HG02610 (cell line): ENCODE measurements at regions not wholly inside any gene's neighbourhood (a gene's known extent, or its start where the extent isn't known, plus 50 kb on each side); places are given as distances from the start of the nearest gene placed in this dataset.

ENCODE experiments used
- ATAC-seq: cut with Tn5 transposase; IDR thresholded peaks from one replicate; pipeline ENCODE4 v1.9.1; 2021; ENCODE audit warnings: mild to moderate bottlenecking, moderate library complexity; ENCODE audit not compliant: unreplicated experiment

DNA sequence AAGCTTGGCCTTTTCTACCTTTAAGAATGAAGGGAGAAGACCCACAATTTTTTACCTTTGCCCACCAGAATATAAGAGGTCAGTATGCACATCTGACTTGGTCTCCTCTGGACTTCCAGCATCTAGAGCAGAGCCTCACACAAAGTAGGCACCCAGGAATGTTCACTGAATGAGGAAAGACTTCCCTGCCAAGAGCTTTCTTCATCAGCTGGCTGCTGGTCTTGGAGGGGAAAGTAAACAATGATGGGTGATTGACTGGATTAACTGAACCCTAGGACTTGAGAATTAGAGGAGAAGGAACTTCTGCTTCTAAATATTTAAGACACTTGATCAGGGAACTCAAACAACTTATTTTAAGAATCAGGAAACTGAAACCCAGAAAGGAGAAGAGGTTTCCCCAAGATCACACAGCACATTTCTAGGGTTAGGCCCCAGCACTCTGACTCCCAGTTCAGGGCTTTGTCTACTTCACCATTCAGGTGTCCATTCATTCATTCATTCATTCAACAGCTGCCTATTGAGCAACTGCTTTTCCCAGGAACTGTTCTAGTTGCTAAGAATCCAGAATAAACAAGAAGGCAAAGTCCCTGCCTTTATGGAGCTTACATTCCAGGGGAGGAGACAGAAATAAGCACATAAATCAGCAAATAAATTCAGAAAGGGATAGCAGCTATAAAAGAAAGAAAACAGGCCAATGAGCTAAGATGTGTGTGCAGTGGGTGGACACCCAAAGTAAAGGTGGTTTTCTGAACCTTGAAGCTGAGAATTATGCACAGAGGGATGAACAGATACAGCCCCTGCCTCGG lies 216.9 kb upstream of the LRFN2 start:
- no peak for ATAC-seq

- no peak for ATAC-seq
Measured at GRCh38 chr6:40802481-40802880, 215.3 kb upstream of the LRFN2 start.

- ATAC-seq: no peak
Measured at GRCh38 chr6:40799296-40800140, 212.4 kb upstream of the LRFN2 start.

- no peak for ATAC-seq
Measured at GRCh38 chr6:40798069-40798770, 211.1 kb upstream of the LRFN2 start.

- ATAC-seq: no peak
Measured at GRCh38 chr6:40796260-40797221, 209.4 kb upstream of the LRFN2 start.

GRCh38 chr6:40794586-40794985 lies 207.4 kb upstream of the LRFN2 start:
- ATAC-seq: no peak

- no peak for ATAC-seq
Measured at GRCh38 chr6:40792183-40792582, 205.0 kb upstream of the LRFN2 start.

DNA sequence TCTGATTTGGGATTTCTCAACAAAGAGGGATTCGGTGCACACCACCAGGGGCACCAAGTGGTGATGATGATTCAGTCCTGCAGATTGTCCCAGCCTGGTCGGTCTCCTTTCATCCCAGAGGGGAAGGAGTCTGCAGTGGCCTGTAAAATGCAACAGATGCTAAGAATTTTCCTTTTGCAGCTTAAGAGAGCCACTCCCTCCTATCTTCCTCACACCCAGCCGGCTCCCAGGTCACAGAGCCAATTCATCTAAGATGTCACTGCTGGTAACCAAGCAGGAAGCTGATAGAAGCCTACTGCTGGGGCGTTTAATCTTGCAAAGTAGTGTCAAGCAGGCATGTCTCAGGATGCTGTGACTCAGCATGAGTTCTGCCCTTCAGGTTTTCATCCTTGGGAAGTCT lies 203.8 kb upstream of the LRFN2 start:
- no peak for ATAC-seq

- ATAC-seq: peak; percentile 85
Measured at GRCh38 chr6:40788661-40789655, 201.8 kb upstream of the LRFN2 start.

DNA sequence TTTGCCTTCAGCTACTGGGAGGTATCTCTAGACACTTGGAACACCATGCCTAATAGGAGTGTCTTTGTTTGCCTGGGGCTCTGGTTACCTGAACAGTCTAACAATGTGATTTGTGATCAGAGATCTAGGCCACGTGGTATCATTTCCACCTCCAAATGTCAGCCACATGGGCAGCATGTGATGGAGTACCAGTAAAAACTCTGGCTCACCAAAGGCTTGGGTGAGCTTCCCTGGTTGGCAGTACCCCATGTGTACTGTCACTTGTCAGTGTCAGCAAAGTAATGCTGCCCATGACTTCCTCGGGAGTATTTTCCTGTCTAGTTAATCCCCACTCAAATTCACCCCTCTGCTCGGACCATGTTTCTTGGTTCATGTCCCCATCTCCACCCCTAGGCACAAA lies 195.2 kb upstream of the LRFN2 start:
- no peak for ATAC-seq

DNA sequence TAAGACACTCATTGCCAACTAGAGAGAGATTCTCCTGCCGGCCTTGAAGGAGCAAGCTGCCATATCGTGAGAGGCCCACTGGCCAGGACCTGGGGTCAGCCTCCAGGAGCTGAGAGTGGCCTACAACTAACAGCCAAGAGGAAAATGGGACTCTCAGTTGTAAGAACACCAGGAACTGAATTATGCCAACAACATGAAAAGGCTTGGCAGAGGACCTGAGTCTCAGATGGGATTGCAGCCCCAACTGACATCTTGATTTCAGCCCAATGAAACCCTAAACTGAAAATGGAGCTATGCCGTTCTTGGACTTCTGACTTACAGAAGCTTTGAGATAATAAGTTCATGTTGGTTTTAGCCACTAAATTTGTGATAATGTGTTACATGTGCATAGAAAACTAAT lies 193.5 kb upstream of the LRFN2 start:
- ATAC-seq: no peak

GRCh38 chr6:40779409-40779808 lies 192.2 kb upstream of the LRFN2 start:
- no peak for ATAC-seq

- no peak for ATAC-seq
Measured at GRCh38 chr6:40778918-40779317, 191.8 kb upstream of the LRFN2 start.

- no peak for ATAC-seq
Measured at GRCh38 chr6:40778196-40778595, 191.0 kb upstream of the LRFN2 start.

GRCh38 chr6:40774932-40775331 lies 187.8 kb upstream of the LRFN2 start:
- ATAC-seq: no peak

DNA sequence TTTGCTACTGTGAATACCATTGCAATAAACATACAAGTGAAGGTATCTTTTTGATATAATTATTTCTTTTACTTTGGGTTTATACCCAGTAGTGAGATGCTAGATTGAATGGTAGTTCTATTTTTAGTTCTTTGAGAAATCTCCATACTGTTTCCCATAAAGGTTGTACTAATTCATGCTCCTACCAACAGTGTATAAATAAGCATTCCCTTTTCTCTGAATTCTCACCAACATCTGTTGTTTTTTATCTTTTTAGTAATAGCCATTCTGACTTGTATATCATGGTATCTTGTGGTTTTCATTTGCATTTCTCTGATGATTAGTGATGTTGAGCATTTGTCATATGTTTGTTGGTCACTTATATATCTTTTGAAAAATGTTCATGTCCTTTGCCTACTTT lies 183.6 kb upstream of the LRFN2 start:
- no peak for ATAC-seq

DNA sequence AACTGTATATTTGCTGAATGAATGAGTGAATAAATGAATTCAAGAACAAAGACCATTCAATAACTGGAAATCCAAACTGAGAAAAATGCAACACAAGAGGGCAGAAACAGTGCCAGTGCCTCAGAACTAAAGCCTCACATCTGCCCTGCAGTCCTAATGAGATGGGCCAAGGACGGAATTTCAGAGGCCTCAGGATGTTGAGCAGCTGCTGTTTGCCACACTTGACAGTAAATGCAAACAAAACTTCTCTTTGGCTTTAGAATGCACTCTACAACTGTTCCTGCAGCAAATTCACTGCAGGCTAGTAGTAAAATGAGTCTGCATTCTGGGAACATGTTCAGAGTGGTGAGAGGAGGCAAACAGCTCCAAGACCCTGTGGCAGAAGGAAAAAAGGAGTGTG lies 177.6 kb upstream of the LRFN2 start:
- no peak for ATAC-seq

GRCh38 chr6:40762981-40763380 lies 175.8 kb upstream of the LRFN2 start:
- ATAC-seq: no peak

GRCh38 chr6:40760887-40761286 lies 173.7 kb upstream of the LRFN2 start:
- no peak for ATAC-seq
